ENCODE measurements at regions not wholly inside any gene's neighbourhood (a gene's known extent, or its start where the extent isn't known, plus 50 kb on each side); places are given as distances from the start of the nearest gene placed in this dataset.

DNA sequence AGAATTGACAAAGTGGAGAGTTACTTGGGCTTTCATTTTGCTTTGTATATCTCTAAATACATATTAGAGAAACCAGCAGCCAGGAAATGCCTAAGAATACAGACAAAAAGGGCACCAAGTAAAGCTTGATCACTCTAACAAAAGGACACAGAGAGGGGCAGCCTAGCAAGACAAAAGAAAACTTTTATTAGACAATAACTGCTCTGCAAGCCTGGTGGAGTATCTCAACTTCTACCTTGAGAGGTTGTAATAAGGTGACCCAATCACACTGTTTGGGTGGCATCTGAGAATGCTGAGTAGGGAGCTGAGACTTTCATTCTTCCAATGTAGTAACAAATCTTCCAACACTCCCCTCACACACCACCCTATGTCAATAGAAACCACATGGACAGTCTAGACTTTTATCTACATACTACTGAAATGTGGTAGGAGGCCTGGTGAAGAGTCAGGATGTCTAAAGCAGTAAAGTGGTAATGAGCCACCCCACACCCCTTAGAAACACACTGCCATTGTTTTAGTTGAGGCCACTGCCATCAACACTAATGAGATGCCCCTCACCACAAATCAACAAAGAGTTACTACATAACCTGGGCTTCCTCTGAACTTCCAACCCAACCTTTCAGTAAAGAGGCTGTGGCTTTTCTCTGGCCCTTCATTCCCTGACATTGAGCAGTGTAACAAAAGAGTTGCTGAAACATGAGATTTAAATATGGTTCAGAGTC is 726.7 kb upstream of the POU3F3 start:
- TF ChIP-seq GATA3 (IDR thresholded peaks at IDR 0.05; ENCODE audit: low read depth, low read length) (no peak), GATA2 (IDR thresholded peaks at IDR 0.05; ENCODE audit: low read depth, low read length) (no peak)
